HG03460 (cell line): ENCODE measurements at regions not wholly inside any gene's neighbourhood (a gene's known extent, or its start where the extent isn't known, plus 50 kb on each side); places are given as distances from the start of the nearest gene placed in this dataset.
"Not testable (repeated sequence)": the region's sequence is repeated elsewhere in the genome, so short reads cannot be mapped to it uniquely, and the experiment has no call there.

Experiments
- ATAC-seq: cut with Tn5 transposase; IDR thresholded peaks from one replicate; pipeline ENCODE4 v1.9.1; 2021; ENCODE audit not compliant: unreplicated experiment

GRCh38 chr2:66109419-66109818 lies 325.5 kb upstream of the MEIS1 start:
- no peak for ATAC-seq

- no peak for ATAC-seq
These were observed 329.7 kb upstream of the MEIS1 start for GRCh38 chr2:66105066-66105753.

GRCh38 chr2:66103581-66103980 lies 331.3 kb upstream of the MEIS1 start:
- no peak for ATAC-seq

- no peak for ATAC-seq
These were observed 333.7 kb upstream of the MEIS1 start for GRCh38 chr2:66101206-66101605.

GRCh38 chr2:66095820-66096345 lies 339.0 kb upstream of the MEIS1 start:
- no peak for ATAC-seq

- ATAC-seq = not testable (repeated sequence)
These were observed 340.2 kb upstream of the MEIS1 start for GRCh38 chr2:66094689-66095088.

DNA sequence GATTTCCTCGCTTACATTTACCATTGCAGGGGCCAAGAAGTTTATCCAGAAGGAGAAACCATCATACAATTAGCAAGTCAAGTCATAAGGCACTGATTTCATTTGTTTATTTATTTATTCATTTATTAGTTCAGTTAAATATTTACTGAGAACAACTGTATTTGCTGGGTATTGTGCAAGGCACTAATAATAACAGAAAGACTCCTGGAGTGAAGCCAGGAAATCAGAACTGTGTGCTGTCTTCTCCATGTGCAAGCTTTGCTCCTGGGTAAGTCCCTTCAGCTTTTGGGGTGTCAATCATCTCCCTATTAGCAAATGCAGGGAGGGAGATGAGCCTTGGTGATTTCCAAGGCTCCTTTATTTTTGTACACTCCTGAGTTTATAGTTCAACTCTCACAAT lies 341.6 kb upstream of the MEIS1 start:
- ATAC-seq = no peak

DNA sequence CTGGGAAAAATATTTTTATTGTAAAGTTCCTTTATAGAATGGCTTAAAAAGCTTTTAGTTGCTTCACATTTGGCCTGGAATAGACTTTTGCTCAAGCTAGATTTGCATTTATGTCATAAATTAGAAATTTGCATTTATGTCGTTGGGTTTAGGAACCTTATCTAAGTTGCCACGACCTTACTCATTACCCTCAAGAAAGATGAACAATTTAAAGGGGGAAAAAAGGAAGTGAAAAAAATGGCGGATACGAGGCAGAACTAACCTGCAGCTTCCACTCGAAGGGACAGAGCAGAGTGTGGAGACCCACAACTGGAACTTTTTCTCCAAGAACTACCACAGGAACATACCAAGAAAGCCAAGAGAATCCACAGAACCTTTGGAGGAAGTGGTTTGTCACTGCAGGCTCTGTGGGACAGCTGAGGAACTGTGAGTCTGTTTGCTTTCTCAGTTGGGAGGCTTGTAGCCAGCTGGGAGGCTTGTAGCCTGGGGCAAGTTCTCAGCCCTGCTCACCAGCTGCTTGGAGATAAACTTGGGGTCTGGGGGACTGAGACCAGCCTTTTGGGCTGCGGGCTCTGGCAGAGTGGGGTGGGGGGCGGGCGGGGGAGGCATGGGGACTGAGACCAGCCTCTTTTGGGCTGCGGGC lies 349.9 kb upstream of the MEIS1 start:
- ATAC-seq = no peak

DNA sequence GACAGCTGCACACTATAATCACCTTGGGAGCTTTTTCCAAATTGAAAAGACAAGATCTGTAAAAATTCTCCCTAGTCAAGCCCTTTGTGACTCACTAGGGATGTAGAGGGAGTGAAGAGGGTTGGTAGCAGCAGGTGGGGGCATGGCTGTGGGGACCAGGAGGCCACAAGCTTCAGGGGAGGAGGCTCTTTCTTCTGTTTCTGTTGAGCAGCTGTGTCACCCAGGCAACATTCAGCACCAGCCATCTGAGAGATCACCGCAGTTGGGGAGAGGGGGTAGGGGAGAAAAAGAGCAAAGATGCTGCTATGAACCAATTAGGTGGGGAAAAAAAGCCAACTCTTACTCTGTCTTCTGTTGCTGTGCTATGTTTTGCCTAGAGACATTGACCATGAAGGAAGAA lies 352.3 kb upstream of the MEIS1 start:
- no peak for ATAC-seq

DNA sequence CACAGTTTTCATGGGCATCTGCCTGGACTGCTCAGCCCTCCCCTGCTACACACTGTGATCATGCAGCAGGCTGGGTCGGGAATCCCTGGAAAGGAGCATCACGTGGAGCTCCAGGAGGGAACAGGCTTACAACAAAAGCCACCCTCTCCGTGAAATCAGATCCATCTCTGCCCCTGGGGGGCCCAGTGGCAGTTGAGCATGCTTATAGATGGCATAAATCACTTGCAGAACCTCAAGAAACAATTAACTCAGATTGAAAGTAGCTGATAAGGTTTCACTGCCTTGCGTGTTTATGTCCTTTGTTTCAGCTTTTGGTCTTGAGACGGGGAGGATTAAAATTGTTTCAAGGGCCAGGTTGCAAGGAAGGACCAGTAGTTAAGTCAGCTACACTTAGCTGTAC lies 354.8 kb upstream of the MEIS1 start:
- ATAC-seq = no peak

DNA sequence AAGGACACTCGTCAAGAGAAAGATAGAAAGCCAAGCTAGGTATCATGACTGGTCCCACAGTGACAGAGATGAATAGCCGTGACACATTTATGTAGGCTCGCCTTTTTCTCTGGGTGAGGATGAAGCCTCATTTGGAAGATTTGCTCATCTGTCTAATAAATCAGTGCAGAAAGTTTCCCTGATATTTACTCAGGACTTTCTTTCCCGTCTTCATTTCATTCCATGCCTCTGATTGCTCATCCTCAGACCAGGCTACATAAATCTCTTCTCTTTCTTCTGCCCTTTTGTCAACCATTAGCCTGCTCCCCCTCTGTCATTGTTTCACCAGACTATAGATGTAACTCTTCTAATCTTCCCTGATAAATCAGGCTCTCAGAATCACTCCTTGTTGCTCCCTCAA lies 361.8 kb upstream of the MEIS1 start:
- no peak for ATAC-seq

DNA sequence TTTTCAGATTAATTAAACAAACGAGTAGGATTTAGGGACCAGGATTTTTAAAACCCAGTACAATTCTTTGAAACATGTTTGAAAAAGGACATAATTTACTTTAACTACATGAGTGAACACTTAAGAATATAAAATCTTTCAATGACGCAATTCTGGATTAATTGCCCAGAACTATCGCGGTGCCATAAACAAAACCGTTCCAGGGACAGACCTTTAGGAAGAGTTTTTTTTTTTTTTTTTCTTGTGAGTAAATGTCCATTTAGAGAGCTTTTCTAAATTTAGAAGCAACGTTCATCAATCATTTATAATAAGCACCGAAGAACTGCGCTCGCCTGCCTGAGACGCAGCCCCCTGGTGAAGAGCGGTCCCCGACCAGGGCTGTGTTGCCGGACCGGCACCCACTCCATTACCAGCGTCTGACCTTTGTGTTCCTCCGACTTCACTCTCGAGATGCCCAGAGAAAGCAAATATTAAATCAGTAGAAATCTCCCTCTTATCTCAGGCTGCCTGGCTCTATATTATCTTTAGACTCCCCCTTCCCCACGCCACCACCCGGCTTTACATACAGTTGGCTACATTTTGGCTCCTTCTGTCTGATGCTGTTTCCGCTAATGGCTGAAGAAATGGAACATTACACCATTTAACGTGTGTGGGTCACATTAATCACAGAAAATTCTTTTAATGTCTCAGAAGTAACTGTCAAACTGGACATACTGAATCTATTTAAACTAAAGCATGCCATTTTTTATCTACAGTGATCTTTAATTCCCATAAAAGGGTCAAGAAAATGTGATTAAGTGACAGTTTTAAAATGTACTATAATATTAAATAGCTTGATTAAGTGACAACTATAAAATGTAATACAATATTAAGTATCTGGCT lies 364.0 kb upstream of the MEIS1 start:
- no peak for ATAC-seq

GRCh38 chr2:66069937-66070720 lies 364.8 kb upstream of the MEIS1 start:
- no peak for ATAC-seq

GRCh38 chr2:66066032-66066431 lies 368.9 kb upstream of the MEIS1 start:
- no peak for ATAC-seq

DNA sequence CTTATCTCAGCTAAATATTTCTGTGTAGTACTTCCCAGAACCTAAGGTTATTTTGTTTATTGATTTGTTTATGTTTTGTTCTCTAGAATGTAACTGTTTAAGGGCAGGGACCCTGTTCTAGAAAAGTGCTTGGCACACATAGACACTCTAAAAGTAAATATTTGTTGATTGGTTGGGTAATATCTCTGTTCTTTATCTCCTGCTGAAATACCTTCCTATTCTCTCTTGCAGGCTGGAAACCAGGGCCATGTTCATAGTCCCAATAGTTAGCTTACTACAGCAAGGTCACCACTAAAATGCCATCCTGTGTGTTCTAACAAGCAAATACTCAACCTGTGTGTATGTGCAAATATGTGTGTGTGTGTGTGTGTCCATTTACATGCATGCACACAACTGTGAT lies 375.6 kb upstream of the MEIS1 start:
- no peak for ATAC-seq

GRCh38 chr2:66058675-66059074 lies 376.2 kb upstream of the MEIS1 start:
- ATAC-seq = no peak

DNA sequence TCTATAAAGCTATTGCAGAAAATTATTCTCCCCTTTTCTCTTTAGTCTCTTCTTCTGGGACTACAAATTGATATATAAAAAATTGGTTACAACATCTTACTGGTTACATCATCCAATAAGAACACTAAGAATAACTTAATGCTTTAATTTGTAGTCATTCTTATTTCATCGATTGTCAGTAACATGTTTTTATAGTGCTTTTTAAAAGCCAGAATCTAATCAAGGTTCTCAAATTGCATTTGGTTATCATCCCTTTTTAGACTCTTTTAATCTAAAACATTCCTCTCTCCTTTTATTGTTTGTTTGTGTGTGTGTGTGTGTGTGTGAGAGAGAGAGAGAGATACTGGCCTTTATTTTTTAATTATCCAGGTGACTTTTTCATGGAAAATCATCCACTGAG lies 377.1 kb upstream of the MEIS1 start:
- ATAC-seq = no peak

- ATAC-seq = no peak
These were observed 384.5 kb upstream of the MEIS1 start for GRCh38 chr2:66050392-66050791.

DNA sequence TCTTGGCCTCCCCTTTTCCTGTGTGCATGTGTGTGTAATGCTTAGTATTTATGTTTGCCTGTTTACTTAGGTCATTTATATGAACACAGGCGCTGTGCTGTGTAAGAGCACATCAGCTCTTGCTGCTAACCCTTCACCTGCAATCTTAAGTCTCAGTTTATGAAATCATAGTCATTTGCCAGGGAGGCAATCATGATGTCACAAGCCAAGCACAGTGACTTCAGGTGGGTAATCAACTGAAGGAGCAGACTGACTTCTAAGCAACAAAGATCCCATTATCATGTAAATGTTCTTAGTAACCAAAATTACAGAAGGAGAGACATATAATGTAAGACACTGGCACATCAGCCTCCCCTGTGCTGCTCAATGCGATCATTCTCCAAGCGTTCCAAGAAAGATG lies 386.3 kb upstream of the MEIS1 start:
- ATAC-seq = no peak

GRCh38 chr2:66041902-66042657 lies 392.8 kb upstream of the MEIS1 start:
- no peak for ATAC-seq
